ENCODE measurements at regions not wholly inside any gene's neighbourhood (a gene's known extent, or its start where the extent isn't known, plus 50 kb on each side); places are given as distances from the start of the nearest gene placed in this dataset.
"Not testable (repeated sequence)": the region's sequence is repeated elsewhere in the genome, so short reads cannot be mapped to it uniquely, and the experiment has no call there.

DNA sequence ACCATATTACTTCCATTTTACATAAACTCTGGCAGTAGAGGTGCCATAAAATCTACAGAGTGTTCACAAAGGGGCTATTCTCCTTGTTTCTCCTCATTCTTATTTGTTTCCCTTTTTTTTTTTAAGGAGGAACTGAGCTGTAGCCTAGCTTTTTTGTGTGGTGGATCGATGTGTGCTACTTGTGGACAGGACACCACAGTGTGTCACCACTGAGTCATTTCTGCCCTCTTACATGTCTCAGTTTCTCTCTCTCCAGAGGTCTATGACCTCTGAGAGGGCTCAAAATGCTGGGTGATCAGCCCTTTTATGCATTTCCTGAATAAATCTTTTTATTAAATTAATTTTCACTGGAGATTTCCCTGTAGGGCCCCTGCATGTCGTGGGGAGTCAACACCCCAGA lies 370.2 kb downstream of the ADGRD1 start:
- DNase-seq, result no peak
- ATAC-seq, result no peak
- Mint-ChIP-seq H3K4me1 (no peaks in the 10 kb centered on the region), H3K36me3 (ENCODE audit: low read depth) (no peaks in the 10 kb centered on the region), H3K27me3 (peaks cover 5% of the 10 kb centered on the region), H3K9me3 (peaks cover 21% of the 10 kb centered on the region), H3K27ac (no peak overlapping the region), H3K4me3 (no peak overlapping the region)

DNA sequence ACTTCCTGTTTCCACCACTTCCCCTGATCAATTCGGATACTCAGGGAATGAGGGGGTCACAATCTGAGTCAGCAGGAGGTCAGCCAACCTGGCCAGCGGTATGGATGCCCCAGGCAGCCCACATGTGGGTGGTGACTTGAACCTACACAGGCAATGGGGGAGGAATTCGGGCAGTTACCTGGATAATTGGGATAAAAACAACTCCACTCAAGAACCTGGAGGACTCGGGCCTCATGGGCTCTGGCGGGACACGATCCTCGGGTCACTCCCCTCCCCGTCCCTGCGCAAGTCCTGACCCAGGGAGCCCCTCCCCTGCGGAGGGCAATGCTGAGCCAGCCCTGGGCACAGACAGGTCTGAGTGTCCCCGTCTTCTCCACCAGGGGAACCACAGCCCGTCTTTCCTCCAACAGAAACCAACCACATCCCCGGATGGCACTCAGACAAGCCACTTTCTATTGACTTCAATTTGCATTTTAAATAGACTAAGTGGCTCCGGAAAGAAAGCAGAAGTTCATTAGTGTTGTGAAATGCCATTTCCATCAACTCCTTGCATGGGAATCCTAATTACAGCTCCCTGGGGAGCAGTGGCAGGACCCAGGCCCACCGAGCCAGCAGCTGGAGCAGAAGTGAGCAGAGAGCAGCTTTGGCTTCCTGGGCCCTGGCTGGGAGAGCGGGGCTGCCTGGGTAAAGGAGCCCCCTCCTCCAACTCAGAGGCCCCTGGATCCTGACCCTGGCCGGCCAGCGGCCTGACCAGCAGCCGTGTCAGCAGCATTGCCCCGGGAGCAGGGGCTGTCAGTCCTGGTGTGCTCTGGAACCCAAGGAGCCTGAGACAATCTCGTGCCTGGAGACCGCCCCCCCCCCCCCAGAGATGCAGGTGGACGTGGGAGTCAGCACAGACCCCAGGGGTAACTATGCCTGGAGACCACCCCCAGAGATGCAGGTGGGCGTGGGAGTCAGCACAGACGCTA lies 374.1 kb downstream of the ADGRD1 start:
- no peak overlapping the region for H3K27ac Mint-ChIP-seq
- H3K4me1 Mint-ChIP-seq, result no peaks in the 10 kb centered on the region
- no peaks in the 10 kb centered on the region for H3K9me3 Mint-ChIP-seq
- H3K27me3 Mint-ChIP-seq, result peaks cover 5% of the 10 kb centered on the region
- H3K4me3 Mint-ChIP-seq, result no peak overlapping the region
- no peaks in the 10 kb centered on the region for H3K36me3 Mint-ChIP-seq (ENCODE audit: low read depth)
- ATAC-seq (peak; percentile 46), DNase-seq (no peak)

DNA sequence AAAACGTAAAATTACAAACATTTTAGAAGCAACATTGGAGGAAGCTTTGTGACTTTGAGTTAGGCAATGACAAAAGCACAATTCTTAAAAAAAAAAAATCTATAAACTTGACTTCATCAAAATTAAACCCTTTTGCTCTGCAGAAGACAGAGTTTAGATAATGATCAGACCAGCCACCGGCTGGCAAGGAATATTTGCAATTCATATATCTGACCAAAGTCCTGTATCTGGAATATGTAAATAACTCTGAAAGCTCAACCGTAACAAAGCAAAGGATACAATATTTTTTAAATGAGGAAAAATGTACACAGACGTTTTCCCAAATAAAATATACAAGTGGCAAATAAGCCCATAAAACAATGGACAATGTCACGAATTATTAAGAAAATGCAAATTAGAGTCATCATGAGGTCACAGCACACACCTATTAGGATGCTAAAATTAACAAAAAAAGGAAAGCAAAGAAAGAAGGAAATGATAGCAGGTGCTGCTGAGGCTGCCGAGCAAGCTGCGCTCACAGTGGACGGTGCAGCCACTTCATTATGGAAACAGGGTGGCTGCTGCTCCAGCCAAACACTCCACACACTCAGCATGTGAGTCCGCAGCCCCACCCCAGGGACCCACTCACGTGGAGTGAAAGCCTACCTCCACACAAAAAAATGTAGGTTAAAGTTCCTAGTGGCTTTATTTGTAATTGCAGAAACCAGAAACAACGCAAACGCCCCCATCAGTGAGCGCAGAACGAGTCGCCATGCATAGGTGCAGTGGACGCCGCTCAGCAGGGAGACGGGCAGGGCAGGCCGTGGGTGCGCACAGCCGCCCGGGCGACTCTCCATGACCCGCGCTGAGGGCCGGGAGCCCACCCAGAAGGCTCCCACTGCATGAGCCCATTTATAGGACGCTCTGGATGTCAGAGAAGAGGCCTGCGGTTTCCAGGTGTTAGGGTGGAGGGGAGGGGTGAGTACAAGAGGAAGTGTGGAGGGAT lies 375.4 kb downstream of the ADGRD1 start:
- not testable (repeated sequence) for H3K9me3 Mint-ChIP-seq; ATAC-seq; H3K4me3 Mint-ChIP-seq; DNase-seq; H3K36me3 Mint-ChIP-seq (ENCODE audit: low read depth); H3K27ac Mint-ChIP-seq; H3K4me1 Mint-ChIP-seq; H3K27me3 Mint-ChIP-seq

DNA sequence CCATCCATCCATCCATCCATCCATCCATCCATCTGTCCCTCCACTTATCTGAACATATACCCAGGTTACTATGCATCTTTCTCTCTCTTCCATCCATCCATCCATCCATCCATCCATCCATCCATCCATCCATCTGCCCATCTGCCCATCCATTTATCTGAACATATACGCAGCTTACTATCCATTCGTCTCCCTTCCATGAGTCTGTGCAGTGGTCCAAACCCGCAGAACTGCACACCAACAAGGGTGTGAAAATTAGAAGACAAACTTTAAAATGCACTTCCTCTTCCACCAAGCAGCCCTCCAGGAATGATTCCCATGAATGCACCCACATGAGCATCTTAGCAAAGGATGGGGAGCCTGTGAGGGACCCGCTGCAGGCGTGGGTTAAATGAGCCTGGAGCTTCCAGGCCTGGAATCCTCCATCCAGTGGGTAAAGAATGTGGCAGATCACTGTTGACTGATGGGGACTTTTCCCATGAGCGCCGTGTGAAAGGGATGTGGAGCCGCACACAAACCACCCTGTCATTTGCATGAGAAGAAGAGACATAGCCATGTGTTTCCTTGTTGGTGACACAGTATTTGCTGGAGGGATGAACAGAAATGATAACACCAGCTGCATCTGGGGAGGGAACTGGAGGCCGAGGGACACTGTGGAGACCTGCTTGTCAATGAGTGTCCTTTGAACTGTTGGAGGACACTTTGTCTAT lies 376.6 kb downstream of the ADGRD1 start:
- H3K9me3 Mint-ChIP-seq, result no peaks in the 10 kb centered on the region
- DNase-seq (no peak), ATAC-seq (no peak)
- H3K4me1 Mint-ChIP-seq, result no peaks in the 10 kb centered on the region
- no peak overlapping the region for H3K27ac Mint-ChIP-seq
- H3K27me3 Mint-ChIP-seq, result peaks cover 5% of the 10 kb centered on the region
- H3K36me3 Mint-ChIP-seq (ENCODE audit: low read depth), result no peaks in the 10 kb centered on the region
- H3K4me3 Mint-ChIP-seq, result no peak overlapping the region

DNA sequence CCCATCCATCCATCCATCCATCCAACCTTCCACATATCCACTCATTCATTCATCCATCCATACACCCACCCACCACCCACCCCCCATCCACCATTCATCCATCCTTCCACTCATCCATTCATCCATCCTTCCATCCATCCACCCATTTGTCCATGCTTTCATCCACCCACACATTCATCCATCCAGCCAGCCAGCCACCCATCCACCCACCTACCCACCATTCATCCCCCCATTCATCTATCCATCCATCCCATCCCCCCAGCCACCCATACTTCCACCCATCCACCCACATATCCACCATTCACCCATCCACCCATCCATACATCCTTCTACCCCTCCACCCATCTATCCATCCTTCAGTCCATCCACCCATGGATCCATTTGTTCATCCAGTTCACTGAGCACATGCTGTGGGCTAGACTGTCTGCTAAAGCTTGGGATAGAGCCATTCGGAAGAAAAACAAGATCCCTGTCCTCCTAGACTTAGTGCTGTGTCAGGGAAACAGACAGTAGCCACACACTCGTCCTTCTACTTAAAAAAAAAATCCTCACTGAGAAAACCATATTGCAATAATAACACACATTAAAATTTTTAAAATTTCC lies 377.5 kb downstream of the ADGRD1 start:
- Mint-ChIP-seq H3K9me3 (no peaks in the 10 kb centered on the region), H3K27ac (no peak overlapping the region), H3K4me3 (no peak overlapping the region), H3K4me1 (no peaks in the 10 kb centered on the region), H3K27me3 (peaks cover 5% of the 10 kb centered on the region), H3K36me3 (ENCODE audit: low read depth) (no peaks in the 10 kb centered on the region)
- ATAC-seq, result no peak
- no peak for DNase-seq

DNA sequence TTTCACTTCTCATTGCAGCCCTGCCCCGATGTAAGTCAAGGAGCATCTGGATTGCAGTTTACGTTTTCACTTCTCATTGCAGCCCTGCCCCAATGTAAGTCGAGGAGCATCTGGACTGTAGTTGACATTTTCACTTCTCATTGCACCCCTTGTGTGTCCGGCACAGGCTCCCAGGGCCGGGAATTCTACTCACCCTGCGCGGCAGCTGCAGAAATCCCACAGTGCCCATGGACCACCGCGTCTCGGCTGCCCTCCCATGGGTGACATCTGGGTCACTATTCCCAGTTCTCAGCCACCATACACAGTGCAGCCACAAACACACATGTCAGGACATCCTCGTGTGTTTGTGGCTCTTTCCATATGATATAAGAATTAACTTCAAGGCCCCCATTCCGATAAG lies 378.5 kb downstream of the ADGRD1 start:
- H3K4me1 Mint-ChIP-seq, result no peaks in the 10 kb centered on the region
- H3K27me3 Mint-ChIP-seq, result peaks cover 2% of the 10 kb centered on the region

DNA sequence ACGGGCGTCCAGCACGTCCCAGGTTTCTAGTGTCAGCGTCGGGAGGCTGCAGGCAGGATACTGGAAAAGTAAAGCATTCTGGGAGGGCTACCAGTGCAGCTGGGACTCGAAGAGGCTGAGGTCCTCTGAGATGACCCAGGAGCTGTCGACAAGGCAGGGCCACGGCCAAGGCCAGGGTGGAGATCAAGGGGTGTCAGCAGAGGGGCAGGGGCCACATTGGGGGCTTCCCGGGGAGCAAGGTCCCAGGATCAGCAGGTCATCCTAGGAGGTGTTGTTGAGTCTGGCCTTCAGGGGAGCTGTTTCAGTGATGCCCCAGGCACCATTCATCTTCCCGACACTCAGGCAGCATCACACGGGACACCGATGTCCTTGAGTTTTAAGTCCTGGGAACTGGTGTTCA lies 377.8 kb upstream of the SFSWAP start:
- peaks cover 2% of the 10 kb centered on the region for H3K27me3 Mint-ChIP-seq
- no peak overlapping the region for H3K27ac Mint-ChIP-seq
- H3K4me3 Mint-ChIP-seq, result no peak overlapping the region
- DNase-seq (no peak), ATAC-seq (no peak)
- H3K9me3 Mint-ChIP-seq, result no peaks in the 10 kb centered on the region
- H3K4me1 Mint-ChIP-seq, result no peaks in the 10 kb centered on the region
- no peaks in the 10 kb centered on the region for H3K36me3 Mint-ChIP-seq (ENCODE audit: low read depth)

More for the DNA sequence above, 378.5 kb downstream of the ADGRD1 start:
- Mint-ChIP-seq H3K4me3 (no peak overlapping the region), H3K36me3 (ENCODE audit: low read depth) (no peaks in the 10 kb centered on the region), H3K9me3 (no peaks in the 10 kb centered on the region), H3K27ac (no peak overlapping the region)
- ATAC-seq (no peak), DNase-seq (no peak)

DNA sequence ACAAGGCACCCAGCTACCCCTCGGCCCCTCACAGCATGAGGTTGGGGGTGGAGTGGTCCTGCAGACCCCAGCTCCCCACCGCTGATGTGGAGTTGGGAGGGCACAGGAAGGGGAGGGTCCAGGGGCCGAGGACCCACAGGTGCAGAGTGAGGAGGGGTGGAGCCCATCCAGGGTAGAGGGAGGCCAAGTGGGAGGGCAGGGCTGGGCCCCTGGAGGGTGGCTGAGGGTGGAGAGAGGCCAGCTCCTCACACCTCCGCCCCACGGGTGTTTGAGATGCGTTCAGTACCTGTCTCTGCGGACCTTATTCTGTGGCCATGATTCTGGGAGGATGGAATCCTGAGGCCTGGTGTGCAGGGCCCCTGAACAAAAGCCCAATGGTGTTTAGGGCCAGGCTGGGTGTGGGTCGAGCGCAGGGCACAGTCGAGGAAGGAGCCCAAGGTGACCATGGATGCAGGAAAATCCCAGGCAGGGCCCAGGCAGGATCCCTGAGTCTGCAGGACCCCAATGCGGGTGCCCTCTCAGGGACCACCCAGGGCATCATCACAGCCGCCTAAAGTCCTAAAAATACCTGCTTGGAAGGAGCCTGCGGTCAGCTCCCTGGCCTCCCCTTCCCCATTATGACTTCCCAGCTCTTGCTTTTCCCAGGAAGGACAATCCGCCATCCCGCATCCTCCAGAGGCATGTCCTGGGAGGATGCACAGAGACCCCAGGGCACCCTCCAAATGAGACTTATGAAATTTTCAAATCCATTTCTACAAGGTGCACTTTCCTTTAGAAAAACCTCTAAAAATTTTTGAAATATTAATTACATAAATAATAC lies 377.1 kb upstream of the SFSWAP start:
- DNase-seq, result no peak
- Mint-ChIP-seq H3K9me3 (no peaks in the 10 kb centered on the region), H3K4me3 (no peak overlapping the region), H3K27me3 (no peaks in the 10 kb centered on the region), H3K27ac (no peak overlapping the region), H3K36me3 (ENCODE audit: low read depth) (no peaks in the 10 kb centered on the region), H3K4me1 (no peaks in the 10 kb centered on the region)
- ATAC-seq, result no peak

DNA sequence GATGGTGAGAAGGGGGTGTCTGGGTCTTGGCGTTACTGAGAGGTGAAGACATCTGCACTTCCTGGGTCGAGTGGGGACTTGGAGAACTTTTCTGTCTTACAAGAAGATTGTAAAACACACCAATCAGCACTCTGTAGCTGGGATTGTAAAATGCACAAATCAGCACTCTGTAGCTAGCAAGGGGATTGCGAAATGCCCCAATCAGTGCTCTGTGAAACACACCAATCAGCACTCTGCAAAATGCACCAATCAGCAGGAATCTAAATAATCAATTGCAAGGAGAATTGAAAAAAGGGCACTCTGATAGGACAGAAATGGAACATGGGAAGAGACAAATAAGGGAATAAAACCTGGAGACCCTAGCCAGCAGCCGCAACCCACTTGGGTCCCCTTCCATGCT lies 376.1 kb upstream of the SFSWAP start:
- Mint-ChIP-seq H3K36me3 (ENCODE audit: low read depth) (no peaks in the 10 kb centered on the region), H3K9me3 (no peaks in the 10 kb centered on the region), H3K27ac (no peak overlapping the region), H3K4me1 (no peaks in the 10 kb centered on the region), H3K27me3 (no peaks in the 10 kb centered on the region), H3K4me3 (no peak overlapping the region)
- ATAC-seq (no peak), DNase-seq (no peak)

DNA sequence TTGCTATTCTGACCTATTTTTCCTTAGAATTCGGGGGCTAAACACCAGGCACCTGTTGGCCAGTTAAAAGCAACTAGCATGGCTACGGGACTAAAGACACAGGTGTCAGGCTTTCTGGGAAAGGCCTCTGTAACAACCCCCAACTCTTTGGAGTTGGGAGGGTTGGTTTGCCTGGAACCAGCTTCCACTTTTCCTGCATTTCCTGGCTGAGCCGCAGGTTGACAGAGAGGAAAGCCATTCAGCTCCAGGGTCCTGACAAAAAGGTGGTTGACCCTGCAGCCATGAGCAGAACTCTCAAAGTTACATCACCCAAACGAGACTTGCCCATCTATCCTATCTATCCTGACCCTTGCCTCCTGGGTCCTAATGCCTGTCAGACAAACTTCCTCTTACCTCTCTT lies 375.4 kb upstream of the SFSWAP start:
- ATAC-seq, result no peak

DNA sequence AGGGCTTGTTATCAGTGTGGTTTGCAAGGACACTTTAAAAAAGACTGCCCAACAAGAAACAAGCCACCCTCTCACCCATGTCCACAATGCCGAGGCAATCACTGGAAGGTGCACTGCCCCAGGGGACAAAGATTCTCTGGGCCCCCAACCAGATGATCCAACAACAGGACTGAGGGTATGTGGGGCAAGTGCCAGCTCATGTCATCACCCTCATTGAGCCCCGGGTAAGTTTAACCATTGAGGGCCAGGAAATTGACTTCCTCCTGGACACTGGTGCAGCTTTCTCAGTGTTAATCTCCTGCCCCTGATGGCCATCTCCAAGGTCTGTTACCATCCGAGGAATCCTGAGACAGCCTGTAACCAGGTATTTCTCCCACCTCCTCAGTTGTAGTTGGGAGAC lies 373.0 kb upstream of the SFSWAP start:
- not testable (repeated sequence) for H3K9me3 Mint-ChIP-seq; H3K36me3 Mint-ChIP-seq (ENCODE audit: low read depth); ATAC-seq; H3K4me1 Mint-ChIP-seq; H3K27me3 Mint-ChIP-seq; DNase-seq; H3K27ac Mint-ChIP-seq; H3K4me3 Mint-ChIP-seq

More for the DNA sequence above, 375.4 kb upstream of the SFSWAP start:
- Mint-ChIP-seq H3K27ac (no peak overlapping the region), H3K4me1 (no peaks in the 10 kb centered on the region), H3K9me3 (no peaks in the 10 kb centered on the region), H3K27me3 (no peaks in the 10 kb centered on the region), H3K36me3 (ENCODE audit: low read depth) (no peaks in the 10 kb centered on the region), H3K4me3 (no peak overlapping the region)
- no peak for DNase-seq

DNA sequence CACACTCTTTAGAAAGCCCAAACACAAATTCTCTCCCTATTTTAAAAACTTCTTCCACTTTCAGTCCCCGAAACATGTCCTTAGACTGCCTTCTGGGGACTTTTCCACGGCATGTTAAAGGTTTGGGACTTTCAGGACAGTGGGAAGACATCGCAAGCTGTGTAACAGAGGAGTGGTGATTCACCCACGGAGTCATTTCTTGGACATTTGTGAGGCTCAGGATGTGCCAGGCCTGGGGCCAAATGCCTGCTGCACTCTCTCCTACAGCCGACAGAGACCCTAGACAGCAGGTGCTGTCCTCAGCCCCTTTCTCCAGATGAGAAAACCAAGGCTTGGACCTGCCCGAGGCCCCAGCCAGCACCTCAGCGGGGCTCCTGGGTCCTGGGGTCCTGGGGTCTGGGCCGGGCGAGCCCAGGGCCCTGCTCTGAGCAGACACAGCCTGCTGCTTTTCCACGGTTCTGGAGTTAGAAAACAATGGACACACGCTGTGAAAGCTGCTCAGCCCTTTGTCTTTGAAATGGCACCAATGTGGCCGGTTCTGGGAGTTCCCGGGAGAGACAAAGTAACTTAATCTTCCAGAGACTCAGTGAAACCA lies 370.2 kb upstream of the SFSWAP start:
- ATAC-seq (no peak), DNase-seq (no peak)
- no peaks in the 10 kb centered on the region for H3K4me1 Mint-ChIP-seq
- no peaks in the 10 kb centered on the region for H3K9me3 Mint-ChIP-seq
- H3K27ac Mint-ChIP-seq, result no peak overlapping the region
- no peaks in the 10 kb centered on the region for H3K36me3 Mint-ChIP-seq (ENCODE audit: low read depth)
- no peaks in the 10 kb centered on the region for H3K27me3 Mint-ChIP-seq
- H3K4me3 Mint-ChIP-seq, result no peak overlapping the region

DNA sequence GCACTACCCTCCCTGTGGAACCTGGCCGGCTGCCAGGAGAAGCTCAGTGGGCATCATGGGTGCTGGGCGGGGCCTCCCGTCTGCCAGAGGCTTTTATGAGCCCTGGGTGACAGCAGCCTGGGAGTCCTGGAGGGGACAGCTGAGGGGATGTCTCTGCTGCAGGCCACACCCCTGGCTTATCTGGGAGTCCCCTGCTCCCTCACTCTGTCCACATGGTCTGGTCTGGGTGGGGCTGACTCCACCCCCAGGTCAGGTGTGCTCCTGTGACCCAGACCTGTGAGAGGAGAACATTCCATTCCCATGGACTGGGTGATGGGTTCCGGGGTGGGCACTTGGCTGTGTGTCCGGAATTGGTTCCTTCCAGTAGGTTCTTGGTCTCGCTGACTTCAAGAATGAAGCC lies 369.3 kb upstream of the SFSWAP start:
- not testable (repeated sequence) for H3K9me3 Mint-ChIP-seq; H3K4me1 Mint-ChIP-seq; ATAC-seq; DNase-seq; H3K27me3 Mint-ChIP-seq; H3K36me3 Mint-ChIP-seq (ENCODE audit: low read depth); H3K4me3 Mint-ChIP-seq; H3K27ac Mint-ChIP-seq

Measured in activated naive CD8-positive, alpha-beta T cell treated with anti-CD3 and anti-CD28 coated beads, Interleukin-2, amount 50 U/mL, for 24 hours (primary cell).